ENCODE measurements at regions not wholly inside any gene's neighbourhood (a gene's known extent, or its start where the extent isn't known, plus 50 kb on each side); places are given as distances from the start of the nearest gene placed in this dataset.

GRCh38 chr9:75739884-75740611 is 150.4 kb upstream of the PCSK5 start:
- TF ChIP-seq, protein P1, sequence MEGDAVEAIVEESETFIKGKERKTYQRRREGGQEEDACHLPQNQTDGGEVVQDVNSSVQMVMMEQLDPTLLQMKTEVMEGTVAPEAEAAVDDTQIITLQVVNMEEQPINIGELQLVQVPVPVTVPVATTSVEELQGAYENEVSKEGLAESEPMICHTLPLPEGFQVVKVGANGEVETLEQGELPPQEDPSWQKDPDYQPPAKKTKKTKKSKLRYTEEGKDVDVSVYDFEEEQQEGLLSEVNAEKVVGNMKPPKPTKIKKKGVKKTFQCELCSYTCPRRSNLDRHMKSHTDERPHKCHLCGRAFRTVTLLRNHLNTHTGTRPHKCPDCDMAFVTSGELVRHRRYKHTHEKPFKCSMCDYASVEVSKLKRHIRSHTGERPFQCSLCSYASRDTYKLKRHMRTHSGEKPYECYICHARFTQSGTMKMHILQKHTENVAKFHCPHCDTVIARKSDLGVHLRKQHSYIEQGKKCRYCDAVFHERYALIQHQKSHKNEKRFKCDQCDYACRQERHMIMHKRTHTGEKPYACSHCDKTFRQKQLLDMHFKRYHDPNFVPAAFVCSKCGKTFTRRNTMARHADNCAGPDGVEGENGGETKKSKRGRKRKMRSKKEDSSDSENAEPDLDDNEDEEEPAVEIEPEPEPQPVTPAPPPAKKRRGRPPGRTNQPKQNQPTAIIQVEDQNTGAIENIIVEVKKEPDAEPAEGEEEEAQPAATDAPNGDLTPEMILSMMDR (IDR thresholded peaks at IDR 0.05; ENCODE audit: low read depth, low read length) = no peak
- no peak for TF ChIP-seq EZH2phosphoT487 (IDR thresholded peaks at IDR 0.05; ENCODE audit: low read depth)

Data from OCI-LY3 (cell line).